GM12875 (cell line): ENCODE measurements at regions not wholly inside any gene's neighbourhood (a gene's known extent, or its start where the extent isn't known, plus 50 kb on each side); places are given as distances from the start of the nearest gene placed in this dataset.

ENCODE experiments used
- H3K4me3 ChIP-seq: one replicate; pipeline ENCODE4 v1.5.1; 2011; ENCODE audit warnings: low read depth, low read length, control low read depth
- CTCF ChIP-seq: IDR thresholded peaks from 2 replicates; pipeline ENCODE4 v1.5.1; 2011; ENCODE audit warnings: low read depth, mild to moderate bottlenecking, control low read depth, inconsistent platforms, low read length, moderate library complexity, borderline replicate concordance; ENCODE audit not compliant: insufficient read depth

- no peak for TF ChIP-seq CTCF
- no peak overlapping the region for H3K4me3 ChIP-seq
These were observed 196.2 kb upstream of the USP25 start for GRCh38 chr21:15533618-15534017.

- no peak overlapping the region for H3K4me3 ChIP-seq
- no peak for TF ChIP-seq CTCF
These were observed 195.3 kb upstream of the USP25 start for GRCh38 chr21:15534450-15534886.

GRCh38 chr21:15539376-15539775 lies 190.4 kb upstream of the USP25 start:
- TF ChIP-seq CTCF, result no peak
- no peak overlapping the region for H3K4me3 ChIP-seq

GRCh38 chr21:15543473-15543872 lies 186.3 kb upstream of the USP25 start:
- TF ChIP-seq CTCF, result no peak
- no peak overlapping the region for H3K4me3 ChIP-seq

- no peak overlapping the region for H3K4me3 ChIP-seq
These were observed 180.1 kb upstream of the USP25 start for GRCh38 chr21:15549671-15550070.

GRCh38 chr21:15552914-15553494 lies 176.8 kb upstream of the USP25 start:
- 0 out of 2 replicates have a peak, but pooled peaks have one; percentile 9 for TF ChIP-seq CTCF
- H3K4me3 ChIP-seq, result no peak overlapping the region

More at GRCh38 chr21:15549671-15550070, 180.1 kb upstream of the USP25 start:
- no peak for TF ChIP-seq CTCF

GRCh38 chr21:15557925-15558324 lies 171.9 kb upstream of the USP25 start:
- no peak for TF ChIP-seq CTCF
- H3K4me3 ChIP-seq, result no peak overlapping the region
